D721Med (cell line): ENCODE measurements at regions not wholly inside any gene's neighbourhood (a gene's known extent, or its start where the extent isn't known, plus 50 kb on each side); places are given as distances from the start of the nearest gene placed in this dataset.

Source experiments
- DNase-seq: peaks from one replicate; pipeline ENCODE4 v3.0.0; 2011; ENCODE audit warnings: low spot score; ENCODE audit not compliant: insufficient read length
- FAIRE-seq: peaks from 2 replicates; lab custom pipeline; 2011; peaks lifted over from hg19 to GRCh38; lab: Jason Lieb, UNC
- CTCF ChIP-seq: IDR thresholded peaks from 2 replicates; pipeline ENCODE4 v1.5.1; 2012; ENCODE audit warnings: mild to moderate bottlenecking, control low read depth; ENCODE audit not compliant: insufficient read depth; ENCODE audit errors: missing control alignments

DNA sequence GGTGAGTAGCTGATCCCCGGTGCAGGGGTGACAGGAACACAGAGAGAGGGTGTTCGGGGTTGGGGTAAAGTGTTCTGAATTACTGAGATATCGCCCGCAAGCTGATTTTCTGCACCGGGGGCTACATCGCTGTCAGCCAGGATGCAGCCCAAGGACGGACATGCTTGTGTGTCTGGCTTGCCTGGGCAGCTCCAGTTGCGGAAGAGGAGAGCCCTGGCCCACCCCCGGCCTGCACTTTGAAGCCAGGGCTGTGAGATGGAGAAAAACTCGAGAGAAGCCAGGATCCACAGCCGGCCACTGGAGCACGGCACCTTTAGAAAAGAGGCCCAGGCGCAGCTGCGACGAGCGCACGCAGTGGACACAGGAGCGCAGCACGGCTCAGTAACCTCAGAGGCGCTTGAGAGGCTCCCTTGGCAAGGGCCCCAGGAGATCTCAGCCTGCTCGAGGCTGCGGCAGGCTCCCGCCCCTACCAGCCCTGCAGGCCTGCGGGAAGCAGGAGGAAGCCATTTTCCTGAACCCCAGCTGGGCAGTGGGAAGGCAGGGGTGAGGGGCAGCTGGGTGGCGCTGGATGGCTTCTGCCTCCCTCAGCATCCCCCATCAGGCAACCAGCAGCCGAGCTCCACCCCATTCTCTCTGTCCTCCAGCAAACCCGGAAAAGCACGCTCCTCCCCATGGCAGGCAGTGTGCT lies 59.2 kb downstream of the C9orf50 start:
- FAIRE-seq (no peak), DNase-seq (no peak)
- TF ChIP-seq CTCF: no peak

DNA sequence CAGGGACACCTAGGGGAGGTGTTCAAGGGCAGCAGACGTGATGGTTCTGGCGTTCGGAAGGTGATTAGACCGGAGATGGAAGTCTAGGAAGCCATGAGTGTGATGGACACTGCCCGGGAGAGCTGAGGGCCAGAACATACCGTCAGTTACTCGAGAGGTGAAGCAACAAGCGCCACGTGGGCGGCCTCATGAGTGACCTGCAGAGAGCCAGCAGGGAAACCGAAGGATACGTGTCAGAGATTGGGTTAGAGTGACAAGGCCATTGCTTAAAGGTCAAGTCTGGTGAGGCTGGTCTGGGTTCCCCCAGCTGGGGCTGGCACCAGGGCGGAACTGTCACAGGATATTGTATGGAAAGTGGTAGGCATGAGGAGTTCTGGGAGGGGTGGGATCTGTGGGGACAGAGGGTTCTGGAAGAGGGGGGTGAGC lies 60.0 kb downstream of the C9orf50 start:
- TF ChIP-seq CTCF: no peak
- DNase-seq: no peak
- no peak for FAIRE-seq

- FAIRE-seq: no peak
These were observed 61.4 kb downstream of the C9orf50 start for GRCh38 chr9:129559506-129559881.

GRCh38 chr9:129558551-129559505 lies 62.1 kb downstream of the C9orf50 start:
- DNase-seq (peak; percentile 96), FAIRE-seq (no peak)

More at GRCh38 chr9:129559506-129559881, 61.4 kb downstream of the C9orf50 start:
- no peak for TF ChIP-seq CTCF
- DNase-seq: no peak

GRCh38 chr9:129558063-129558550 lies 62.8 kb downstream of the C9orf50 start:
- no peak for FAIRE-seq
- no peak for TF ChIP-seq CTCF
- DNase-seq: no peak

More at GRCh38 chr9:129558551-129559505, 62.1 kb downstream of the C9orf50 start:
- TF ChIP-seq CTCF: no peak

DNA sequence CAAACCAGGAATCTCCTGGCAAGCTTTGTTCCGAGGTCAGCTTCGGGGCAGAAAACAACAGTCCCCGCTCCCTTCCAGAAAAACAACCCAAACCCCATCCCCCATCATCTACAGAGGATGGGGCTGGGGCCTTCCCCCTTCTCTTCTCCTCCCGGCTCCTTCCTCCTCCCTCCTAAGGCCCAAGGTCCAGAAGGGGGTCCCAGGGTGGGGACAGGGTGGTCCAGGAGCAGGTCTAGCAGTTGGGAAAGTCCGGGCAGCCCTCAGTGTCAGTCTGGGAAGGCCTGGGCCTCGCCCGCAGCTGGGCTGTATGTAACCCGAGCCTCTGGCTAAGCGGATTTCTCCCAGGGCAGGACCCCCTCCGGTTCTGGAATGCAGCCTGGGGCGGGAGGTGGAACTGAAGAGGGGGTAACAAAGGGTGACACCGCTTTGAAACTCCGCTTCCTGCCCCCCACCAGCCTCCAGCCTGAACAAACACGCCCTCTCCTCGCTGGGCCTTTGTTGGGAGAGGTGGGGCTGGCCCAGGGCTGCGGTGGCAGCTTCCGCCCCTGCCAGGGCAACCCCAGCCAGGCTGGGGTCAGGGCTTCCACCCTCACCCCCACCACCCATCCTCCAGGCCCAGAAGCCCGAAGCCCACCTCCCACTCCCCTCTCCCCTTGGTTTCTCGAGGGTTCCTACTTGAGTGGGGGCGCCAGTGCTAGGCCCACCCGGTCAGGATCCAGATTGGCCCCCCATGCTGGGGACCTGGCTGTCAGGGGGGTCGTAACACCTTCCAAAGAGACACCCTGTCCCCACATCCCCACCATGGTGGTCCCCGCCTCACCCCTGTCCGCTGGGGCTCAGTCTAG lies 63.5 kb downstream of the C9orf50 start:
- TF ChIP-seq CTCF: no peak
- FAIRE-seq: no peak
- no peak for DNase-seq
